Astrocyte of the cerebellum (primary cell): ENCODE measurements at regions not wholly inside any gene's neighbourhood (a gene's known extent, or its start where the extent isn't known, plus 50 kb on each side); places are given as distances from the start of the nearest gene placed in this dataset.
"Not testable (repeated sequence)": the region's sequence is repeated elsewhere in the genome, so short reads cannot be mapped to it uniquely, and the experiment has no call there.

ENCODE experiments used
- DNase-seq: peaks from one replicate; pipeline ENCODE4 v3.0.0-alpha.2; 2011; ENCODE audit warnings: low read depth
- H3K4me3 ChIP-seq: 2 replicates; pipeline ENCODE4 v1.5.1; 2011; ENCODE audit warnings: mild to moderate bottlenecking, low read depth, low read length, moderate library complexity
- in situ Hi-C: cut with HindIII; loops from 2 replicates; pipeline ENCODE4 v1.10.0; 2017; ENCODE audit warnings: low sequenced_read_pairs
- TF ChIP-seq, protein P1 (sequence below): IDR thresholded peaks from 2 replicates; pipeline ENCODE4 v1.5.1; 2012; ENCODE audit warnings: low read length, low read depth, moderate library complexity, mild to moderate bottlenecking; ENCODE audit errors: missing control alignments

DNA sequence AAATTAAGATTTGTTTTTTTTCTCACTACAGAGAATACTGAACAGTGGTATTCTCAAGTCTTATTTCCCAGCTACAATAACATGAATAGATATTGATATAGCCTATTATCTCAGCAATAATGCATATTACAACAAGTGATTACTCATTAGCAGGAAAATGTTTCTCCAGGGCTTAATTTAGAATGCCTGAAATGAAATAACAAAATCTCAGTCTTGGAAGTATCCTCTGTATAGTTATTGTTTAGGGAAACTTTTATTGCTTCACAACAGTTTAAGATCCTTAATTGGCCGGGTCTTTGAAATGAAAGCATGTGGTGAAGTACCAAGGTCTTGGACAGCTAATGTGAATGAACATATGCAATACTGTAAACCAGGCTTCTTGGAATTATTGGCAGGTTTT, 79.1 kb upstream of the ZEB1 start:
- in situ Hi-C loops, result no loop called here
- no peak overlapping the region for H3K4me3 ChIP-seq
- TF ChIP-seq, protein P1, sequence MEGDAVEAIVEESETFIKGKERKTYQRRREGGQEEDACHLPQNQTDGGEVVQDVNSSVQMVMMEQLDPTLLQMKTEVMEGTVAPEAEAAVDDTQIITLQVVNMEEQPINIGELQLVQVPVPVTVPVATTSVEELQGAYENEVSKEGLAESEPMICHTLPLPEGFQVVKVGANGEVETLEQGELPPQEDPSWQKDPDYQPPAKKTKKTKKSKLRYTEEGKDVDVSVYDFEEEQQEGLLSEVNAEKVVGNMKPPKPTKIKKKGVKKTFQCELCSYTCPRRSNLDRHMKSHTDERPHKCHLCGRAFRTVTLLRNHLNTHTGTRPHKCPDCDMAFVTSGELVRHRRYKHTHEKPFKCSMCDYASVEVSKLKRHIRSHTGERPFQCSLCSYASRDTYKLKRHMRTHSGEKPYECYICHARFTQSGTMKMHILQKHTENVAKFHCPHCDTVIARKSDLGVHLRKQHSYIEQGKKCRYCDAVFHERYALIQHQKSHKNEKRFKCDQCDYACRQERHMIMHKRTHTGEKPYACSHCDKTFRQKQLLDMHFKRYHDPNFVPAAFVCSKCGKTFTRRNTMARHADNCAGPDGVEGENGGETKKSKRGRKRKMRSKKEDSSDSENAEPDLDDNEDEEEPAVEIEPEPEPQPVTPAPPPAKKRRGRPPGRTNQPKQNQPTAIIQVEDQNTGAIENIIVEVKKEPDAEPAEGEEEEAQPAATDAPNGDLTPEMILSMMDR, result no peak
- no peak for DNase-seq

DNA sequence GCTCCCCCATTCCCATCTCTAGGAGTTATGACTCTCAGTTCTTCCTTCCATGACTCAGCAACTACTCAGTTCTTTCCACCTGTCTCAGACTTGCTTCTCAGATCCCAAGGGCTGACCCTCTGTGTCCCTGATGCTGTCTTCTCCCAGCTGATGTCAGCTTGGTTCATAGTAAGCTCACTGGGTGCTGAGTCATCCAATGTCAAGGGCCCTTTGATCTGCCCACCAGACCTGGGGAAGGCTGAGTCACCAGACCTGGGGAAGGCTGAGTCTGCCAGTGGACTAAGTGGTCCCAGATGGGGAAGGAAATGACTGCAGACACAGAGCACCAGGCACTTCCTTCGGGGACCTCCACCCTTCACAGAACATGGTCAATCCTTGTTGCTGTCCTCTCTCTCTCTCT, 76.1 kb upstream of the ZEB1 start:
- DNase-seq, result peak; percentile 80
- TF ChIP-seq, protein P1, result no peak
- H3K4me3 ChIP-seq, result no peak overlapping the region
- in situ Hi-C loops, result no loop called here

GRCh38 chr10:31251118-31251517, 67.9 kb upstream of the ZEB1 start:
- H3K4me3 ChIP-seq, DNase-seq, in situ Hi-C loops: not testable (repeated sequence)

- in situ Hi-C loops, result no loop called here
Measured at GRCh38 chr10:31253237-31253636, 65.8 kb upstream of the ZEB1 start.

GRCh38 chr10:31261511-31262311, 57.3 kb upstream of the ZEB1 start:
- peak; percentile 28 for DNase-seq
- H3K4me3 ChIP-seq, result no peak overlapping the region
- TF ChIP-seq, protein P1, result no peak
- in situ Hi-C loops, result no loop called here

More at GRCh38 chr10:31253237-31253636, 65.8 kb upstream of the ZEB1 start:
- no peak for DNase-seq
- TF ChIP-seq, protein P1, result no peak
- no peak overlapping the region for H3K4me3 ChIP-seq

DNA sequence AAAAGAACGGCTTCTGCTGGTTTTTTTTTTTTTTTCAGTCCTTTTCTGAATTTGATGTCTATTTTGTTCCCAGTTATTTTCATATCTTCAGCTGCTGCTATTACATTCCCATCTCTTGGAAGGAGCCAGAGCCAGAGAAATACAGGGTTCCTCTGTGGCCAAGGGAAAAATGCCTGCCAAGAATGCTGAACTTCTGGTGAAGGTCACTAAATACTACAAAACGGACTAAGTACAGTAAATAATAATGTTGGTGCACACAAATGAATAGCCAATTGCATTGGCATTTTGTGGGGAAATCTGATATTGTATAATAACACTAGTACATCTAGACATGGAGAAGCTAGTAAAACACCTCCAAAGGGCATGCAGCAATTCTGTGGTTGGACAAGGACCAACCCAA, 56.3 kb upstream of the ZEB1 start:
- TF ChIP-seq, protein P1, result no peak
- in situ Hi-C loops, result no loop called here
- no peak overlapping the region for H3K4me3 ChIP-seq
- DNase-seq, result peak; percentile 84

DNA sequence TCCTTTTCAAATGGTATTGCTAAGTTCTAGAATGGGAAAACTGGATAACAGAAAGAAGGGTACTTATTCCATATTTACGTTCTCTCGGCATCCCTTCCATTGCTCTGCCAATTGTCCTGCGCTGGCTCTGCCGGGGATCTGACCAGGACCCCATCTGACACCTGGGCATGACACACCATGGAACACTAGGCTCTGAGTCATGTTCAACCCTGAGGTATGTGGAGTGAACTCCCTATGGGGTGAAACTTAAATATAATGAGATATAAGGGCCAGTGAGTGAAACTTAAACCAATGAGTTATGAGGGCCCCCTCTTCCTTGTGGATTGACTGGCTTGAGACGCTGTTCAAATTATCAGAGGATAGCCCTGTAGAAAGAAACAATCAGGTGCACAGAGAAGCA, 55.1 kb upstream of the ZEB1 start:
- in situ Hi-C loops, result no loop called here
- DNase-seq, result no peak
- H3K4me3 ChIP-seq, result no peak overlapping the region
- TF ChIP-seq, protein P1, result no peak
